DOHH2 (cell line): ENCODE measurements at regions not wholly inside any gene's neighbourhood (a gene's known extent, or its start where the extent isn't known, plus 50 kb on each side); places are given as distances from the start of the nearest gene placed in this dataset.

Experiments used
- H3F3A ChIP-seq: fragments of 200-600 bp; sonication (generic), shearing (Covaris generic); 2 replicates; pipeline ENCODE4 v1.6.0; 2016; ENCODE audit warnings: antibody characterized with exemption, mild to moderate bottlenecking; ENCODE audit not compliant: control insufficient read depth, insufficient read depth
- H3K27ac ChIP-seq: fragments of 200-600 bp; sonication (generic); 2 replicates; pipeline ENCODE4 v1.5.1; 2014; ENCODE audit warnings: low read depth, mild to moderate bottlenecking, low read length, moderate library complexity
- H3K27me3 ChIP-seq: fragments of 200-600 bp; sonication (generic); 2 replicates; pipeline ENCODE4 v1.6.1; 2014; ENCODE audit warnings: mild to moderate bottlenecking, low read length, mixed read lengths; ENCODE audit not compliant: control insufficient read depth
- H3K36me3 ChIP-seq: fragments of 200-600 bp; sonication (generic); 2 replicates; pipeline ENCODE4 v1.6.1; 2014; ENCODE audit warnings: mild to moderate bottlenecking, low read length, moderate library complexity, mixed read lengths; ENCODE audit not compliant: control insufficient read depth
- H3K4me1 ChIP-seq: fragments of 200-600 bp; sonication (generic); 2 replicates; pipeline ENCODE4 v1.6.1; 2014; ENCODE audit warnings: mild to moderate bottlenecking, low read length, mixed read lengths; ENCODE audit not compliant: control insufficient read depth
- H3K4me2 ChIP-seq: fragments of 200-600 bp; sonication (generic); 2 replicates; pipeline ENCODE4 v1.6.0; 2014; ENCODE audit warnings: mild to moderate bottlenecking, low read length, moderate library complexity
- H3K4me3 ChIP-seq: fragments of 200-600 bp; sonication (generic); 2 replicates; pipeline ENCODE4 v1.5.1; 2014; ENCODE audit warnings: mild to moderate bottlenecking, low read length, mixed read lengths
- H3K79me2 ChIP-seq: fragments of 200-600 bp; sonication (generic); 2 replicates; pipeline ENCODE4 v1.6.1; 2014; ENCODE audit warnings: mild to moderate bottlenecking, low read length, mixed read lengths; ENCODE audit not compliant: control insufficient read depth
- H3K9me2 ChIP-seq: fragments of 200-600 bp; sonication (generic); replicated peaks from 2 replicates; pipeline ENCODE4 v1.6.1; 2014; ENCODE audit warnings: mild to moderate bottlenecking, low read length, mixed read lengths; ENCODE audit not compliant: control insufficient read depth
- H3K9me3 ChIP-seq: fragments of 200-600 bp; sonication (generic); 2 replicates; pipeline ENCODE4 v1.6.1; 2014; ENCODE audit warnings: antibody characterized with exemption, low read length, mixed read lengths; ENCODE audit not compliant: control insufficient read depth, insufficient read depth
- H4K20me1 ChIP-seq: fragments of 200-600 bp; sonication (generic); 2 replicates; pipeline ENCODE4 v1.6.0; 2014; ENCODE audit warnings: low read depth, mild to moderate bottlenecking, antibody characterized with exemption, low read length, moderate library complexity; ENCODE audit not compliant: control insufficient read depth, insufficient read depth
- EZH2phosphoT487 ChIP-seq: fragments of 200-600 bp; sonication (generic); IDR thresholded peaks from 2 replicates; pipeline ENCODE4 v1.6.1; 2017; ENCODE audit warnings: borderline replicate concordance, mild to moderate bottlenecking, antibody characterized with exemption, low read length, moderate library complexity, mixed read lengths
- TF ChIP-seq, protein P1 (sequence below): fragments of 200-600 bp; sonication (generic); IDR thresholded peaks from one replicate; pipeline ENCODE4 v1.5.1; 2014; ENCODE audit warnings: antibody characterized with exemption, mild to moderate bottlenecking, low read depth, low read length; ENCODE audit not compliant: poor library complexity, severe bottlenecking

DNA sequence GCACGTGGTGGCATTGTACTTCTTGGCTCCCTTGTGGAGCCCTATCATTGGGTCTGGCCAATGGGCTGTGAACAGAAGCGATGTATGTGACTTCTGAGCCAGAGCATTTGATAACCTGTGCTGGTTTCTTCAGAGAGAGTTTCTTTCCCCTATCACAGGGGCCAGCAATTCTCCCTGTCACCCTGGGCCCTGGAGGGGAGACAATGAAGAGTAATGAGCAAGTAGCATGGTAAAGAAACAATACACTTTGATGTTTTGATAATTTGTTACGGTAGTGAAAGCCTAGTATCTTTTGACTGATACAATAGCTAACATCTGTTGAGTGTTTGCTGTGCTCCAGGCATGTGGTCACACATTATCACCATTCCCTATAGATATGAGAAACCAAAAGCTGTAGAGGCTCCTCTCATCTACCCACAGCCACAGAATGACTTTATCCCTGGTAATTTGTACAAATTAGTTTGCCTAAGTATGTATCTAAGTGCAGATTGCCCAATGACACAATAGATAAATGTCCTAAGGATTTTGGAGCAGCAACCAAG lies 113.4 kb upstream of the SVIL start:
- H3K79me2 ChIP-seq: no peaks in the 10 kb centered on the region
- TF ChIP-seq, protein P1, sequence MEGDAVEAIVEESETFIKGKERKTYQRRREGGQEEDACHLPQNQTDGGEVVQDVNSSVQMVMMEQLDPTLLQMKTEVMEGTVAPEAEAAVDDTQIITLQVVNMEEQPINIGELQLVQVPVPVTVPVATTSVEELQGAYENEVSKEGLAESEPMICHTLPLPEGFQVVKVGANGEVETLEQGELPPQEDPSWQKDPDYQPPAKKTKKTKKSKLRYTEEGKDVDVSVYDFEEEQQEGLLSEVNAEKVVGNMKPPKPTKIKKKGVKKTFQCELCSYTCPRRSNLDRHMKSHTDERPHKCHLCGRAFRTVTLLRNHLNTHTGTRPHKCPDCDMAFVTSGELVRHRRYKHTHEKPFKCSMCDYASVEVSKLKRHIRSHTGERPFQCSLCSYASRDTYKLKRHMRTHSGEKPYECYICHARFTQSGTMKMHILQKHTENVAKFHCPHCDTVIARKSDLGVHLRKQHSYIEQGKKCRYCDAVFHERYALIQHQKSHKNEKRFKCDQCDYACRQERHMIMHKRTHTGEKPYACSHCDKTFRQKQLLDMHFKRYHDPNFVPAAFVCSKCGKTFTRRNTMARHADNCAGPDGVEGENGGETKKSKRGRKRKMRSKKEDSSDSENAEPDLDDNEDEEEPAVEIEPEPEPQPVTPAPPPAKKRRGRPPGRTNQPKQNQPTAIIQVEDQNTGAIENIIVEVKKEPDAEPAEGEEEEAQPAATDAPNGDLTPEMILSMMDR: no peak
- no peak for TF ChIP-seq EZH2phosphoT487

DNA sequence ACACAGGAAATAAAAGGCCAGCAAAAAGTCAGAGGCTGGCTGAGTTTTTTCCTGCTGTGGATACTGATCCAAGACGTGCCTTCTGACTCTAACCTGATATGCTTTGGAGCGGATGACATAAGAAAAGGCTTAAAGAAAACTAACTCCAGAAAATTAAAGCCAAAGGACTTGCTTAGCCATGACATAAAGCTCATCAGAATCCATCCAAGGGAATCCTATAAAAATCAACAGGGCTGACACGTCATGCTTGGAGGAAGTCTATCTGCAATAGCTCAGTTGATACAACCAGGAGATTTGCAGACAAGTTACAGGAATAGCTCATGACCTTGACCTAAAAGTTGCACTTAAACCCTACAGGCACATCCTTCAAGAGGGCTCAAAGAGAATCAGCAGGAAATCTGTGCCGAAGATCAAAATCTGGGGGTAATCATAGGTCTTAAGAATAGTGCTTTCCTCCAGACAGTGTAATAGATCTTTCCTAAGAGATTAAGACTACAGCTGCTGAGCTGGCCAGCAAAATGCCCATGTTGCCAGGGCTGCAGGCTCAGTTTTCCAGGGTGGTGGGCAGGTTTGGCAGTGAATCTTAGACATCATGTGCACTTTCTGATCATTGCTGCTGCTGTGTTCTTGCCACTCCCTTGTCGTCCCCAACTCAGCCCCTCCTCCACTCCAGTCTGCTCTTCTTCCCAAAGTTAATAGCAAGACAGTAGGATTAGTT lies 111.5 kb upstream of the SVIL start:
- no peaks in the 10 kb centered on the region for H3K9me2 ChIP-seq
- no peaks in the 10 kb centered on the region for H3F3A ChIP-seq
- H3K4me1 ChIP-seq: no peaks in the 10 kb centered on the region
- no peaks in the 10 kb centered on the region for H3K9me3 ChIP-seq
- H3K4me2 ChIP-seq: no peak overlapping the region
- no peak overlapping the region for H3K27ac ChIP-seq
- no peak for TF ChIP-seq EZH2phosphoT487
- TF ChIP-seq, protein P1: no peak
- H3K36me3 ChIP-seq: no peaks in the 10 kb centered on the region
- no peak overlapping the region for H3K4me3 ChIP-seq
- no peaks in the 10 kb centered on the region for H3K79me2 ChIP-seq
- H3K27me3 ChIP-seq: peaks cover 2% of the 10 kb centered on the region; the same call in 1 of the 2 replicates
- no peaks in the 10 kb centered on the region for H4K20me1 ChIP-seq

More for the DNA sequence above, 113.4 kb upstream of the SVIL start:
- H3K9me3 ChIP-seq: no peaks in the 10 kb centered on the region
- no peaks in the 10 kb centered on the region for H3K9me2 ChIP-seq
- H3K27me3 ChIP-seq: peaks cover 2% of the 10 kb centered on the region; the same call in 1 of the 2 replicates
- no peaks in the 10 kb centered on the region for H3F3A ChIP-seq
- no peaks in the 10 kb centered on the region for H3K36me3 ChIP-seq
- no peak overlapping the region for H3K4me2 ChIP-seq
- H3K27ac ChIP-seq: no peak overlapping the region
- no peaks in the 10 kb centered on the region for H4K20me1 ChIP-seq
- no peaks in the 10 kb centered on the region for H3K4me1 ChIP-seq
- no peak overlapping the region for H3K4me3 ChIP-seq

DNA sequence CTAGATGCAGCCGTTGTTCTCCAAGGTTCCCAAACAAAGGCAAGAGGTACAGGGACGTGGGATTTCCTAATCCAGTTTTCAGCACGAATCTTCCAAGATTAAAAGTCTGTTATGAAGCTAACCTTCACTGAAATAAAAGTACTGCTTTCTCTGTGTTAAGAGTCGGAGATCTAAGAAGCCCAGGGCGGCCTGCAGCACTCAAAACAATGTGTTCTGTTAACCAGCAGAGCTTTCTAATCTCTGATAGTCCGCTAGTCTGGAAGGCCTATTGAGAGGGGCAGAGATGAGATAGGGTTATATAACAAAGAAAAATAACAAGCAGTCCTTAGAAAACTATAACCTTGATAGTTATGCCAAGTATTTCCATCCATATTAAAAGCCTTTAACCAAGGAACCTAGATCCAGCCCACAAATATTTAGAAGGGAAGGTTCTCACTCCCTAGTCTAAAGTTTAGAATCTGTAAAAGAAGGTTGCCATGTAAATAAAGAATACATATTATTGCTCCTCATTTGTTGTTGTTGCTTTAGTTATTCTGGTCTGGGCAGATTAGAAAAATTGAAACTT lies 106.3 kb upstream of the SVIL start:
- H3K36me3 ChIP-seq: no peaks in the 10 kb centered on the region
- H3K27me3 ChIP-seq: no peaks in the 10 kb centered on the region
- H3F3A ChIP-seq: no peaks in the 10 kb centered on the region
- H3K27ac ChIP-seq: no peak overlapping the region
- no peaks in the 10 kb centered on the region for H3K4me1 ChIP-seq
- no peak for TF ChIP-seq EZH2phosphoT487
- TF ChIP-seq, protein P1: no peak
- no peaks in the 10 kb centered on the region for H3K79me2 ChIP-seq
- no peaks in the 10 kb centered on the region for H3K9me3 ChIP-seq
- no peaks in the 10 kb centered on the region for H4K20me1 ChIP-seq
- no peak overlapping the region for H3K4me3 ChIP-seq
- no peak overlapping the region for H3K4me2 ChIP-seq
- H3K9me2 ChIP-seq: no peaks in the 10 kb centered on the region
